Endothelial cell of umbilical vein (primary cell): ENCODE measurements at regions not wholly inside any gene's neighbourhood (a gene's known extent, or its start where the extent isn't known, plus 50 kb on each side); places are given as distances from the start of the nearest gene placed in this dataset.

Experiments
- BruUV-seq: library from RNA; stranded (reverse); fragments of 400-500 nt; replicated peaks from 2 replicates; lab custom pipeline; 2021; lab: Mats Ljungman, UMichigan
- CTCF ChIA-PET: fragments of 300-600, 350-600 bp; sonication (Branson Sonifier 250); formaldehyde crosslinking; loops from one replicate; lab custom pipeline; 2021; ENCODE audit warnings: antibody characterized with exemption, inconsistent platforms; lab: Charles Lee
- POLR2A ChIA-PET: fragments of 300-600, 350-600 bp; sonication (Branson Sonifier 250); formaldehyde crosslinking; loops from one replicate; lab custom pipeline; 2021; ENCODE audit warnings: antibody characterized with exemption, inconsistent platforms; lab: Charles Lee
- DNase-seq: peaks from one replicate; pipeline ENCODE4 v3.0.0-alpha.2; 2011; ENCODE audit warnings: low read depth, low spot score
- FAIRE-seq: peaks from 2 replicates; lab custom pipeline; 2011; peaks lifted over from hg19 to GRCh38; lab: Jason Lieb, UNC
- H2AFZ ChIP-seq: 2 replicates; pipeline ENCODE4 v1.6.0; 2012; ENCODE audit warnings: low read depth, low read length, control low read depth, inconsistent platforms
- H3K27ac ChIP-seq: 2 replicates; pipeline ENCODE4 v1.5.1; 2011; ENCODE audit warnings: low read depth, mild to moderate bottlenecking, control low read depth, low read length, moderate library complexity; ENCODE audit not compliant: insufficient read depth
- H3K27me3 ChIP-seq, 2 experiments: 2 replicates each; pipeline versions ENCODE4 v1.6.0 to v1.6.1; 2011; ENCODE audit warnings: low read length in 2 of 2, mixed read lengths in 1 of 2; ENCODE audit not compliant: control insufficient read depth in 2 of 2, insufficient read depth in 2 of 2
- H3K36me3 ChIP-seq, 2 experiments: 2 replicates in 1 of 2; 3 replicates in 1 of 2; pipeline ENCODE4 v1.5.1; 2011; ENCODE audit warnings: low read length in 2 of 2, mild to moderate bottlenecking in 1 of 2, moderate library complexity in 1 of 2; ENCODE audit not compliant: control insufficient read depth in 2 of 2, insufficient read depth in 2 of 2; ENCODE audit errors: extremely low read depth in 1 of 2
- H3K4me1 ChIP-seq: 3 replicates; pipeline ENCODE4 v1.5.1; 2011; ENCODE audit warnings: mild to moderate bottlenecking, low read length; ENCODE audit not compliant: control insufficient read depth, insufficient read depth; ENCODE audit errors: extremely low read depth
- H3K4me2 ChIP-seq: 2 replicates; pipeline ENCODE4 v1.6.1; 2011; ENCODE audit warnings: low read length, control low read depth, mixed read lengths; ENCODE audit not compliant: insufficient read depth
- H3K4me3 ChIP-seq, 3 experiments: fragments of 200-600 bp in 1 of 3; sonication (generic), shearing (Covaris generic) in 1 of 3; replicated peaks in 1 of 3; 2 replicates each; pipeline ENCODE4 v1.5.1; 2011 to 2016; ENCODE audit warnings: control low read depth in 3 of 3, low read length in 3 of 3, mild to moderate bottlenecking in 2 of 3, inconsistent platforms in 1 of 3, low read depth in 1 of 3, moderate library complexity in 1 of 3; ENCODE audit not compliant: insufficient read depth in 1 of 3
- H3K79me2 ChIP-seq: 2 replicates; pipeline ENCODE4 v1.6.0; 2012; ENCODE audit warnings: low read length, inconsistent platforms; ENCODE audit not compliant: control insufficient read depth, insufficient read depth
- H3K9ac ChIP-seq: replicated peaks from 2 replicates; pipeline ENCODE3; 2011; ENCODE audit warnings: low read length, control low read depth; ENCODE audit not compliant: insufficient read depth; ENCODE audit errors: extremely low read depth
- H3K9me1 ChIP-seq: replicated peaks from 3 replicates; pipeline ENCODE4 v1.6.0; 2011; ENCODE audit warnings: mild to moderate bottlenecking, low read length; ENCODE audit not compliant: control insufficient read depth, insufficient read depth; ENCODE audit errors: extremely low read depth
- H3K9me3 ChIP-seq: replicated peaks from 2 replicates; pipeline ENCODE4 v1.5.1; 2012; ENCODE audit warnings: low read length, inconsistent platforms; ENCODE audit not compliant: control insufficient read depth, insufficient read depth
- H4K20me1 ChIP-seq: replicated peaks from 2 replicates; pipeline ENCODE3; 2011; ENCODE audit warnings: mild to moderate bottlenecking, low read length; ENCODE audit not compliant: control insufficient read depth, insufficient read depth; ENCODE audit errors: extremely low read depth
- CTCF ChIP-seq, 2 donors: IDR thresholded peaks; 1 replicate in 1 of 2; 2 replicates in 1 of 2; pipeline ENCODE4 v1.5.1; 2011; ENCODE audit warnings: low read length in 2 of 2, mild to moderate bottlenecking in 2 of 2, moderate library complexity in 2 of 2, control low read depth in 1 of 2, inconsistent platforms in 1 of 2, low read depth in 1 of 2; ENCODE audit not compliant: insufficient read depth in 1 of 2; ENCODE audit errors: extremely low read depth in 1 of 2
- EZH2 ChIP-seq: IDR thresholded peaks from 2 replicates; pipeline ENCODE4 v1.6.1; 2012; ENCODE audit warnings: borderline replicate concordance, low read depth, mild to moderate bottlenecking, moderate library complexity, low read length, inconsistent platforms; ENCODE audit not compliant: severe bottlenecking
- FOS ChIP-seq: IDR thresholded peaks from 2 replicates; pipeline ENCODE4 v1.6.1; 2011; ENCODE audit warnings: mild to moderate bottlenecking, low read length, moderate library complexity, borderline replicate concordance; ENCODE audit not compliant: insufficient read depth
- JUN ChIP-seq: IDR thresholded peaks from 2 replicates; pipeline ENCODE4 v1.6.1; 2011; ENCODE audit warnings: borderline replicate concordance, low read depth; ENCODE audit not compliant: insufficient read length, insufficient read depth
- POLR2A ChIP-seq: IDR thresholded peaks from 2 replicates; pipeline ENCODE4 v1.6.1; 2012; ENCODE audit warnings: low read depth, mild to moderate bottlenecking, control low read depth, low read length
- POLR2AphosphoS5 ChIP-seq: IDR thresholded peaks from 2 replicates; pipeline ENCODE4 v1.6.1; 2012; ENCODE audit warnings: low read depth, mild to moderate bottlenecking, control low read depth, low read length, moderate library complexity; ENCODE audit not compliant: insufficient read depth
- dilution Hi-C: fragments of 300-500 bp; cut with MboI; formaldehyde crosslinking; loops from one replicate; pipeline ENCODE4 v1.15.0; 2019; ENCODE audit warnings: low sequenced_read_pairs; ENCODE audit not compliant: extremely low pct_ligation_motif_present
- intact Hi-C: fragments of 100-400 bp; cut with micrococcal nuclease; formaldehyde crosslinking; loops from one replicate; pipeline ENCODE4 v1.10.0; 2022

- TF ChIP-seq CTCF (IDR thresholded peaks at IDR 0.05; ENCODE audit: extremely low read depth in 1 of 2, insufficient read depth in 1 of 2, low read depth in 1 of 2, low read length in 2 of 2) = no peak
- TF ChIP-seq EZH2 = no peak
- TF ChIP-seq JUN = no peak
- no peak for TF ChIP-seq POLR2A
- Histone ChIP-seq H3K27me3 (no peaks in the 10 kb centered on the region), H3K9me1 (no peaks in the 10 kb centered on the region), H2AFZ (no peak overlapping the region), H3K4me2 (no peak overlapping the region), H3K9ac (no peak overlapping the region), H3K4me3 (no peak overlapping the region), H3K36me3 (no peaks in the 10 kb centered on the region), H4K20me1 (no peaks in the 10 kb centered on the region), H3K9me3 (no peaks in the 10 kb centered on the region), H3K27ac (no peak overlapping the region), H3K4me1 (no peaks in the 10 kb centered on the region), H3K79me2 (no peaks in the 10 kb centered on the region)
- DNase-seq = no peak
- no peak for FAIRE-seq
- POLR2A ChIA-PET = no interaction called here
- intact Hi-C loops = no loop called here
- CTCF ChIA-PET = no interaction called here
- dilution Hi-C loops = no loop called here
- no TSS peak for BruUV-seq
Measured at GRCh38 chrX:112223391-112223790, 140.8 kb upstream of the TRPC5 start.

- no peaks in the 10 kb centered on the region for H3K27me3 ChIP-seq
- DNase-seq (no peak), FAIRE-seq (no peak)
- H3K79me2 ChIP-seq = no peaks in the 10 kb centered on the region
- H3K9me3 ChIP-seq = no peaks in the 10 kb centered on the region
- ChIA-PET POLR2A (no interaction called here), CTCF (no interaction called here)
- no peaks in the 10 kb centered on the region for H3K9me1 ChIP-seq
- no TSS peak for BruUV-seq
- TF ChIP-seq FOS (no peak), POLR2AphosphoS5 (no peak), CTCF (IDR thresholded peaks at IDR 0.05; ENCODE audit: extremely low read depth in 1 of 2, insufficient read depth in 1 of 2, low read depth in 1 of 2, low read length in 2 of 2) (no peak)
- no peak overlapping the region for H2AFZ ChIP-seq
- H3K9ac ChIP-seq = no peak overlapping the region
- H3K4me3 ChIP-seq = no peak overlapping the region
- no peak overlapping the region for H3K4me2 ChIP-seq
- H3K4me1 ChIP-seq = no peaks in the 10 kb centered on the region
- H3K36me3 ChIP-seq = no peaks in the 10 kb centered on the region
- intact Hi-C loops (no loop called here), dilution Hi-C loops (no loop called here)
- H4K20me1 ChIP-seq = no peaks in the 10 kb centered on the region
- no peak overlapping the region for H3K27ac ChIP-seq
Measured at GRCh38 chrX:112218388-112218787, 135.8 kb upstream of the TRPC5 start.
